Calu3 (cell line): ENCODE measurements at regions not wholly inside any gene's neighbourhood (a gene's known extent, or its start where the extent isn't known, plus 50 kb on each side); places are given as distances from the start of the nearest gene placed in this dataset.

ENCODE experiments used
- BruUV-seq: library from RNA; stranded (reverse); fragments of 400-500 nt; replicated peaks from 2 replicates; lab custom pipeline; 2021; lab: Mats Ljungman, UMichigan
- CTCF ChIA-PET: fragments of 300-600 bp; sonication (Branson Sonifier 250); formaldehyde crosslinking; loops from one replicate; lab custom pipeline; 2022; ENCODE audit warnings: antibody characterized with exemption; lab: Charles Lee
- DNase-seq: peaks from one replicate; pipeline ENCODE4 v3.0.0; 2022
- H3K27ac Mint-ChIP-seq: one replicate; pipeline ENCODE4 v1.8.0; 2022; ENCODE audit warnings: mixed read lengths; ENCODE audit not compliant: unreplicated experiment
- H3K27me3 Mint-ChIP-seq: one replicate; pipeline ENCODE4 v1.8.0; 2022; ENCODE audit warnings: mixed read lengths; ENCODE audit not compliant: unreplicated experiment
- H3K36me3 Mint-ChIP-seq: one replicate; pipeline ENCODE4 v1.8.0; 2022; ENCODE audit warnings: mild to moderate bottlenecking, moderate library complexity, mixed read lengths; ENCODE audit not compliant: insufficient read depth, unreplicated experiment
- H3K4me1 Mint-ChIP-seq: one replicate; pipeline ENCODE4 v1.8.0; 2022; ENCODE audit warnings: mild to moderate bottlenecking, low read depth, mixed read lengths; ENCODE audit not compliant: unreplicated experiment
- H3K4me3 Mint-ChIP-seq: one replicate; pipeline ENCODE4 v1.8.0; 2022; ENCODE audit warnings: mild to moderate bottlenecking, low read depth, moderate library complexity, mixed read lengths; ENCODE audit not compliant: unreplicated experiment
- H3K9me3 Mint-ChIP-seq: one replicate; pipeline ENCODE4 v1.8.0; 2022; ENCODE audit warnings: low read depth, mixed read lengths; ENCODE audit not compliant: unreplicated experiment
- CTCF ChIP-seq: fragments of 200-600 bp; IDR thresholded peaks from one replicate; pipeline ENCODE4 v1.8.0; 2022; ENCODE audit warnings: antibody characterized with exemption; ENCODE audit not compliant: unreplicated experiment
- intact Hi-C: fragments of 100-400 bp; cut with micrococcal nuclease; formaldehyde crosslinking; loops from one replicate; pipeline ENCODE4 v1.10.0; 2022; ENCODE audit not compliant: unreplicated experiment

GRCh38 chr6:167441715-167442206, 116.9 kb downstream of the TTLL2 start:
- Mint-ChIP-seq H3K9me3 (no peaks in the 10 kb centered on the region), H3K27me3 (peaks cover 84% of the 10 kb centered on the region), H3K4me3 (no peak overlapping the region), H3K36me3 (no peaks in the 10 kb centered on the region), H3K4me1 (no peaks in the 10 kb centered on the region), H3K27ac (no peak overlapping the region)
- intact Hi-C loops: no loop called here
- DNase-seq: no peak
- BruUV-seq: no TSS peak
- CTCF ChIA-PET: interaction anchor here (0.7 kb wide), 1 partner anchor 438 kb away, joined by 3 read pairs; no protein-coding TSS in a partner anchor
- TF ChIP-seq CTCF: no peak

- no TSS peak for BruUV-seq
- DNase-seq: no peak
- TF ChIP-seq CTCF: no peak
- H3K27ac Mint-ChIP-seq: no peak overlapping the region
- H3K9me3 Mint-ChIP-seq: no peaks in the 10 kb centered on the region
- no peak overlapping the region for H3K4me3 Mint-ChIP-seq
- peaks cover 80% of the 10 kb centered on the region for H3K27me3 Mint-ChIP-seq
- no peaks in the 10 kb centered on the region for H3K4me1 Mint-ChIP-seq
- H3K36me3 Mint-ChIP-seq: no peaks in the 10 kb centered on the region
- CTCF ChIA-PET: no interaction called here
- intact Hi-C loops: no loop called here
Measured at GRCh38 chr6:167442245-167442644, 117.4 kb downstream of the TTLL2 start.

- no TSS peak for BruUV-seq
- intact Hi-C loops: no loop called here
- H3K9me3 Mint-ChIP-seq: no peaks in the 10 kb centered on the region
- H3K27ac Mint-ChIP-seq: no peak overlapping the region
- CTCF ChIA-PET: interaction anchor here (0.6 kb wide), 1 partner anchor 20 kb away, joined by 7 read pairs; no protein-coding TSS in a partner anchor
- DNase-seq: no peak
- H3K4me3 Mint-ChIP-seq: no peak overlapping the region
- H3K27me3 Mint-ChIP-seq: peaks cover 75% of the 10 kb centered on the region
- no peaks in the 10 kb centered on the region for H3K36me3 Mint-ChIP-seq
- no peak for TF ChIP-seq CTCF
- no peaks in the 10 kb centered on the region for H3K4me1 Mint-ChIP-seq
Measured at GRCh38 chr6:167442796-167443680, 118.2 kb downstream of the TTLL2 start.

GRCh38 chr6:167444602-167445346, 119.9 kb downstream of the TTLL2 start:
- Mint-ChIP-seq H3K27ac (no peak overlapping the region), H3K4me1 (no peaks in the 10 kb centered on the region), H3K4me3 (no peak overlapping the region), H3K36me3 (no peaks in the 10 kb centered on the region), H3K27me3 (peaks cover 58% of the 10 kb centered on the region), H3K9me3 (no peaks in the 10 kb centered on the region)
- intact Hi-C loops: no loop called here
- no peak for DNase-seq
- CTCF ChIA-PET: interaction anchor here (0.6 to 1.2 kb wide), 2 partner anchors 7 to 51 kb away, joined by 3 to 4 read pairs; no protein-coding TSS in a partner anchor
- no TSS peak for BruUV-seq
- TF ChIP-seq CTCF: no peak
